K562 (cell line): ENCODE measurements at regions not wholly inside any gene's neighbourhood (a gene's known extent, or its start where the extent isn't known, plus 50 kb on each side); places are given as distances from the start of the nearest gene placed in this dataset.

ENCODE experiments used
- ATAC-seq: fragments of 200-7000 bp; cut with Tn5 transposase; 3 replicates; pipeline ENCODE4 v1.9.1; 2020; ENCODE audit warnings: moderate library complexity
- BruUV-seq: library from RNA; stranded (reverse); fragments of 400-500 nt; replicated peaks from 2 replicates; lab custom pipeline; 2021; lab: Mats Ljungman, UMichigan
- CTCF ChIA-PET: fragments of 300-600 bp; formaldehyde crosslinking; extraction: SDS; loops from one replicate; lab custom pipeline; 2021; ENCODE audit warnings: low intra/inter-chr PET ratio; lab: Yijun Ruan, JAX
- POLR2A ChIA-PET: fragments of 300-600, 350-650 bp; sonication (Branson Sonifier 250); formaldehyde crosslinking; extraction: SDS; loops from one replicate; lab custom pipeline; 2021; ENCODE audit warnings: antibody characterized with exemption, inconsistent platforms; lab: Yijun Ruan, JAX
- DNase-seq, 4 experiments: peaks; one replicate each; pipeline versions ENCODE4 v3.0.0 to v3.0.0-alpha.2; 2011 to 2018; ENCODE audit warnings: low spot score in 3 of 4, mixed read lengths in 3 of 4; ENCODE audit errors: extremely low read depth in 1 of 4
- FAIRE-seq: peaks from 2 replicates; lab custom pipeline; 2011; peaks lifted over from hg19 to GRCh38; lab: Jason Lieb, UNC
- H2AFZ ChIP-seq: 2 replicates; pipeline ENCODE4 v1.6.0; 2011; ENCODE audit warnings: low read depth, low read length, control low read depth, inconsistent platforms
- H3K27ac ChIP-seq: fragments of 200-600 bp; 3 replicates; pipeline ENCODE4 v1.8.0; 2011; ENCODE audit warnings: low read depth, mild to moderate bottlenecking, control low read depth, inconsistent platforms, low read length, moderate library complexity, mixed read lengths; ENCODE audit errors: extremely low read depth
- H3K27me3 ChIP-seq, 2 experiments: fragments of 300-600 bp in 1 of 2; 2 replicates in 1 of 2; 3 replicates in 1 of 2; pipeline versions ENCODE4 v1.6.0 to v1.8.0; 2011; ENCODE audit warnings: inconsistent platforms in 2 of 2, low read length in 2 of 2, mild to moderate bottlenecking in 1 of 2, mixed read lengths in 1 of 2, moderate library complexity in 1 of 2; ENCODE audit not compliant: control insufficient read depth in 2 of 2, insufficient read depth in 2 of 2
- H3K36me3 ChIP-seq: fragments of 300-600 bp; 3 replicates; pipeline ENCODE4 v1.8.0; 2011; ENCODE audit warnings: mild to moderate bottlenecking, low read length, inconsistent platforms; ENCODE audit not compliant: control insufficient read depth, insufficient read depth
- H3K4me1 ChIP-seq, 2 experiments: fragments of 200-600 bp in 1 of 2; replicated peaks in 1 of 2; 2 replicates in 1 of 2; 3 replicates in 1 of 2; pipeline versions ENCODE4 v1.5.1 to v1.8.0; 2011; ENCODE audit warnings: inconsistent platforms in 2 of 2, low read length in 2 of 2, mild to moderate bottlenecking in 1 of 2, mixed read lengths in 1 of 2, moderate library complexity in 1 of 2; ENCODE audit not compliant: control insufficient read depth in 2 of 2, insufficient read depth in 2 of 2
- H3K4me2 ChIP-seq: 2 replicates; pipeline ENCODE4 v1.6.1; 2011; ENCODE audit warnings: low read length, control low read depth, inconsistent platforms, mixed read lengths; ENCODE audit not compliant: insufficient read depth
- H3K4me3 ChIP-seq: fragments of 200-600 bp; sonication (generic), shearing (Covaris generic); 2 replicates; pipeline ENCODE4 v1.5.1; 2016; ENCODE audit warnings: control low read depth, inconsistent platforms
- H3K79me2 ChIP-seq: fragments of 200-600 bp; 3 replicates; pipeline ENCODE4 v1.8.0; 2011; ENCODE audit warnings: low read length, inconsistent platforms; ENCODE audit not compliant: control insufficient read depth, insufficient read depth
- H3K9ac ChIP-seq, 2 experiments: 2 replicates each; pipeline versions ENCODE4 v1.6.0 to v1.6.1; 2011; ENCODE audit warnings: low read depth in 2 of 2, low read length in 2 of 2, control low read depth in 1 of 2, inconsistent platforms in 1 of 2, mild to moderate bottlenecking in 1 of 2, mixed read lengths in 1 of 2; ENCODE audit not compliant: insufficient read depth in 1 of 2
- H3K9me1 ChIP-seq: one replicate; pipeline ENCODE4 v1.6.0; 2011; ENCODE audit warnings: inconsistent platforms, mild to moderate bottlenecking, low read length, moderate library complexity; ENCODE audit not compliant: control insufficient read depth, insufficient read depth
- H3K9me3 ChIP-seq: replicated peaks from 2 replicates; pipeline ENCODE4 v1.5.1; 2011; ENCODE audit warnings: low read depth, low read length, inconsistent platforms; ENCODE audit not compliant: control insufficient read depth, insufficient read depth
- H4K20me1 ChIP-seq: replicated peaks from 2 replicates; pipeline ENCODE4 v1.6.1; 2011; ENCODE audit warnings: low read length, inconsistent platforms, mixed read lengths; ENCODE audit not compliant: control insufficient read depth, insufficient read depth
- CCAR2 ChIP-seq: fragments of 200-400 bp; formaldehyde crosslinking; IDR thresholded peaks from 2 replicates; pipeline ENCODE4 v1.6.1; 2017; ENCODE audit warnings: mild to moderate bottlenecking, low read depth, low read length
- EWSR1 ChIP-seq: fragments of 450-650 bp; IDR thresholded peaks from 2 replicates; pipeline ENCODE4 v1.6.1; 2018; ENCODE audit warnings: borderline replicate concordance, mild to moderate bottlenecking, low read depth, moderate library complexity; ENCODE audit not compliant: partially characterized antibody
- FIP1L1 ChIP-seq: fragments of 200-400 bp; formaldehyde crosslinking; IDR thresholded peaks from 2 replicates; pipeline ENCODE4 v1.6.1; 2018; ENCODE audit warnings: mild to moderate bottlenecking, low read depth, low read length; ENCODE audit not compliant: poor library complexity, severe bottlenecking
- MAFK ChIP-seq: IDR thresholded peaks from 2 replicates; pipeline ENCODE4 v1.6.1; 2011; ENCODE audit warnings: low read length, improper control_type of control experiment
- NFIC ChIP-seq: fragments of 450-650 bp; IDR thresholded peaks from 2 replicates; pipeline ENCODE4 v1.6.1; 2017; ENCODE audit warnings: mild to moderate bottlenecking, inconsistent platforms
- SIRT6 ChIP-seq: IDR thresholded peaks from one replicate; pipeline ENCODE4 v1.6.1; 2012; ENCODE audit warnings: low read depth, mild to moderate bottlenecking, control low read depth, inconsistent platforms, low read length, moderate library complexity
- ZNF717 ChIP-seq: fragments of 250-450 bp; sonication (Bioruptor Pico); IDR thresholded peaks from 2 replicates; pipeline ENCODE4 v1.5.0; 2021
- WGBS: fragments of 100-300 bp; shearing (Covaris generic); methylation state at CpG from one replicate; pipeline ENCODE4 v1.1.6; 2016; ENCODE audit warnings: low coverage, mixed read lengths; ENCODE audit not compliant: insufficient coverage; ENCODE audit errors: missing lambda C conversion rate; 5-methylcytosine and 5-hydroxymethylcytosine counted together
- in situ Hi-C: fragments of 300-500 bp; cut with MboI; formaldehyde crosslinking; loops from 4 replicates; pipeline ENCODE4 v1.15.0; 2018; ENCODE audit warnings: inconsistent platforms, mixed read lengths
- intact Hi-C: fragments of 100-400 bp; cut with micrococcal nuclease; formaldehyde crosslinking; loops from 2 replicates; pipeline ENCODE4 v1.14.2; 2022
- TF ChIP-seq, protein P1 (sequence below), 2 experiments: fragments of 450-650 bp in 1 of 2; IDR thresholded peaks; 2 replicates each; pipeline ENCODE4 v1.6.1; 2011 to 2017; ENCODE audit warnings: low read depth in 2 of 2, antibody characterized with exemption in 1 of 2, borderline replicate concordance in 1 of 2, low read length in 1 of 2, mild to moderate bottlenecking in 1 of 2, mixed read lengths in 1 of 2; ENCODE audit not compliant: control insufficient read depth in 1 of 2
- TF ChIP-seq, protein P2 (sequence below): sonication (generic); formaldehyde crosslinking; IDR thresholded peaks from 2 replicates; pipeline ENCODE4 v1.8.1; 2023; ENCODE audit warnings: mild to moderate bottlenecking, missing genetic modification reagents
- TF ChIP-seq, protein P3 (sequence below): fragments of 250-450 bp; sonication (Bioruptor Pico); IDR thresholded peaks from 2 replicates; pipeline ENCODE4 v1.5.0; 2021; ENCODE audit warnings: mild to moderate bottlenecking, moderate library complexity
- TF ChIP-seq, protein P4 (sequence below), 3 experiments: IDR thresholded peaks in 2 of 3; conservative IDR thresholded peaks in 1 of 3; 2 replicates each; pipeline ENCODE4 v1.5.1; 2011 to 2012; ENCODE audit warnings: low read length in 3 of 3, mild to moderate bottlenecking in 3 of 3, control low read depth in 2 of 3, improper control_type of control experiment in 1 of 3, inconsistent platforms in 1 of 3, low read depth in 1 of 3, mixed read lengths in 1 of 3, moderate library complexity in 1 of 3; ENCODE audit not compliant: insufficient read depth in 2 of 3

DNA sequence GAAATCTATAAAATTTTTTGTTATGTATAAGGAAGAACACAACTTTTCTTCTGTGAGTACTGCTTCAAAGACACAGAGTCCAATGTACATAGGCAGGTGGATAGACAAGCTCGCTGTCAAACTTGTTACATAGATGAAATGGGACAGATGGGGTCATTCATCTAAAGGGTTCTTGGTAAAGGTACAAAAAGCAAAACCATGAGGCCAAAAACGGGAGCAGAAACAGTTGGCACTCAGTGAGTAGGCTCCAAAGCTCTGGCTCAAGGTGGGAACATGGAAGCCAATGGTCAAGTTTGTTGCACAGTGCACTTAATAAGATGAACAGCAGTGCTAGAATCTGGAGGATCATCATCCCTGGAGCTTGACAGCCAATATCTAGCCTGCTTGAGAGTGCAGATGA is 979.0 kb upstream of the EEF2KMT start (continued):
- TF ChIP-seq, protein P1, sequence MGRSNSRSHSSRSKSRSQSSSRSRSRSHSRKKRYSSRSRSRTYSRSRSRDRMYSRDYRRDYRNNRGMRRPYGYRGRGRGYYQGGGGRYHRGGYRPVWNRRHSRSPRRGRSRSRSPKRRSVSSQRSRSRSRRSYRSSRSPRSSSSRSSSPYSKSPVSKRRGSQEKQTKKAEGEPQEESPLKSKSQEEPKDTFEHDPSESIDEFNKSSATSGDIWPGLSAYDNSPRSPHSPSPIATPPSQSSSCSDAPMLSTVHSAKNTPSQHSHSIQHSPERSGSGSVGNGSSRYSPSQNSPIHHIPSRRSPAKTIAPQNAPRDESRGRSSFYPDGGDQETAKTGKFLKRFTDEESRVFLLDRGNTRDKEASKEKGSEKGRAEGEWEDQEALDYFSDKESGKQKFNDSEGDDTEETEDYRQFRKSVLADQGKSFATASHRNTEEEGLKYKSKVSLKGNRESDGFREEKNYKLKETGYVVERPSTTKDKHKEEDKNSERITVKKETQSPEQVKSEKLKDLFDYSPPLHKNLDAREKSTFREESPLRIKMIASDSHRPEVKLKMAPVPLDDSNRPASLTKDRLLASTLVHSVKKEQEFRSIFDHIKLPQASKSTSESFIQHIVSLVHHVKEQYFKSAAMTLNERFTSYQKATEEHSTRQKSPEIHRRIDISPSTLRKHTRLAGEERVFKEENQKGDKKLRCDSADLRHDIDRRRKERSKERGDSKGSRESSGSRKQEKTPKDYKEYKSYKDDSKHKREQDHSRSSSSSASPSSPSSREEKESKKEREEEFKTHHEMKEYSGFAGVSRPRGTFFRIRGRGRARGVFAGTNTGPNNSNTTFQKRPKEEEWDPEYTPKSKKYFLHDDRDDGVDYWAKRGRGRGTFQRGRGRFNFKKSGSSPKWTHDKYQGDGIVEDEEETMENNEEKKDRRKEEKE (IDR thresholded peaks at IDR 0.05; ENCODE audit: borderline replicate concordance in 1 of 2, control insufficient read depth in 1 of 2, low read depth in 2 of 2, low read length in 1 of 2) = no peak
- no peak for TF ChIP-seq EWSR1

DNA sequence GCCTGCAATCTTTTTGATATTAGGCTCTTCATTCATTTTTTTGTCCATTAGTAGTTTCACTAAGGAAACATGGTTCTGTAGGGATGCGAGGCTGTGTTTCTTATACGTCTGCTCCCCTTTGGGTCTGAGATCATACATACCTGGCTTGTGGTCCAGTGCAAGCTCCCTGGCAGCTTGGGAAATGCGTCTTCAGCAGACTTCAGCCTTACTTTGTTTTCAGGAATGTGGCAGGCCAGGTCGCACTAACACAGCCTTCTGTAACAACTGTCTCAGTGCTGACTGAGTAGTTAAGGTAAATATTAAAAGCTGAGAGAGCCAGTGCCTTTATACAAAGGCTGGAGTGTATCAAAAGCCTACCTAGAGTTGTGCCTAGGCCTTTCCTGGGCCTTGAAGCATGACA is 970.5 kb upstream of the EEF2KMT start:
- DNase-seq (no peak), FAIRE-seq (no peak), ATAC-seq (no peak)
- H3K9me1 ChIP-seq = no peaks in the 10 kb centered on the region
- 2% methylated on average over 4 of the region's 4 CpGs for WGBS
- H3K4me3 ChIP-seq = no peak overlapping the region
- H3K9me3 ChIP-seq = no peaks in the 10 kb centered on the region
- H3K4me2 ChIP-seq = no peak overlapping the region
- no peaks in the 10 kb centered on the region; a peak in 1 of 5 replicates for H3K27me3 ChIP-seq
- ChIA-PET POLR2A (no interaction called here), CTCF (no interaction called here)
- no TSS peak for BruUV-seq
- H3K79me2 ChIP-seq = no peaks in the 10 kb centered on the region
- no peaks in the 10 kb centered on the region for H3K4me1 ChIP-seq
- no peaks in the 10 kb centered on the region for H4K20me1 ChIP-seq
- no peak overlapping the region for H3K27ac ChIP-seq
- no peak overlapping the region for H2AFZ ChIP-seq
- H3K36me3 ChIP-seq = no peaks in the 10 kb centered on the region
- H3K9ac ChIP-seq = no peak overlapping the region
- intact Hi-C loops (no loop called here), in situ Hi-C loops (no loop called here)
- TF ChIP-seq MAFK (no peak), ZNF717 (no peak), FIP1L1 (no peak), NFIC (no peak), SIRT6 (no peak), CCAR2 (no peak)
- TF ChIP-seq, protein P2, sequence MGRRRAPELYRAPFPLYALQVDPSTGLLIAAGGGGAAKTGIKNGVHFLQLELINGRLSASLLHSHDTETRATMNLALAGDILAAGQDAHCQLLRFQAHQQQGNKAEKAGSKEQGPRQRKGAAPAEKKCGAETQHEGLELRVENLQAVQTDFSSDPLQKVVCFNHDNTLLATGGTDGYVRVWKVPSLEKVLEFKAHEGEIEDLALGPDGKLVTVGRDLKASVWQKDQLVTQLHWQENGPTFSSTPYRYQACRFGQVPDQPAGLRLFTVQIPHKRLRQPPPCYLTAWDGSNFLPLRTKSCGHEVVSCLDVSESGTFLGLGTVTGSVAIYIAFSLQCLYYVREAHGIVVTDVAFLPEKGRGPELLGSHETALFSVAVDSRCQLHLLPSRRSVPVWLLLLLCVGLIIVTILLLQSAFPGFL = no peak
- TF ChIP-seq, protein P3, sequence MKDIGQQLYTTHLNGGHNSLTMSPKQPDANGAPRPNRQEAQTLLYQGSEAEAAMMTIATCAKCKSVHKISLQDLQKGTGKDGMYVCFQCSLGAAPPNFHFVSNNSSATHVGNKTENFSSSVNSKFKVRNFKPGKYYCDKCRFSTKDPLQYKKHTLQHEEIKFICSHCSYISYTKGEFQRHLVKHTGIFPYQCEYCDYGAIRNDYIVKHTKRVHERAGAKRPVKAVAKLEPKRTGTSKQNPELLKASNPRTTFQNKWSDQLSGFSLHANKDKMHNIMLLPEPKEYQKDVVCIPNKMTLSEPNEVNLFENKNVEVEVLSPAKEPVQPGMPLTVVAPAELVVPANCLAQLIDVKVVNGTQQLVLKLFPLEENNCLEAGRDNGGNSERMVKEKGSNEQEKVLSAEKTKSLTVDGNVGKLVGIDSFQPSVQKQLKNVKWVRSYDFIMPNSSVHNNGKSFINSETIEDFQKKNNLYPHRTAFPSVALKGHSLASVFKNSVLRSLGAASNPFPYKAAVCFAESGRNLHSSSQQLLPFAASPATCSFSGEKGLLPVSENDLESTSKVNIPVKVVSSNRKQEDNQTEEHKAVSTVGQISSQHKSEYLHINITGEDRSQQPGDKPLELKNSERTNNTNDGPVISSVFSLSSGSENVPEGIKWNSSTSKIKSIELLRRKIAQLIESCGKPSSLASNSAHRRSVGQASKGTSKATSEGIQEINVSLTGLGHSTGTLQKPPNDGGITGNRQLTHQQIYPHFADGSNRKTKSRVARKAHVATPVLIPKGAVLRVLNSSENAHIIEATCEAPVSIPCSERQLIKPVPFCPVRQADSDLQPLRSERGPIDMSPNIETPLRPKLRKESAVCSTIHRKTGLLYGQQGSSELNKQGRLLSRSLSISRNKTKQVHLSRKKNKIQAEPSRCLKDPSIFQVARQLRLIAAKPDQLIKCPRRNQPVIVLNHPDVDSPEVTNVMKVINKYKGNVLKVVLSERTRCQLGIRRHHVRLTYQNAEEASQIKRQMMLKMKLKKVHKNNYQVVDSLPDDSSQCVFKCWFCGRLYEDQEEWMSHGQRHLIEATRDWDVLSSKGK (CRISPR knock-in tag) = no peak
- TF ChIP-seq, protein P4, sequence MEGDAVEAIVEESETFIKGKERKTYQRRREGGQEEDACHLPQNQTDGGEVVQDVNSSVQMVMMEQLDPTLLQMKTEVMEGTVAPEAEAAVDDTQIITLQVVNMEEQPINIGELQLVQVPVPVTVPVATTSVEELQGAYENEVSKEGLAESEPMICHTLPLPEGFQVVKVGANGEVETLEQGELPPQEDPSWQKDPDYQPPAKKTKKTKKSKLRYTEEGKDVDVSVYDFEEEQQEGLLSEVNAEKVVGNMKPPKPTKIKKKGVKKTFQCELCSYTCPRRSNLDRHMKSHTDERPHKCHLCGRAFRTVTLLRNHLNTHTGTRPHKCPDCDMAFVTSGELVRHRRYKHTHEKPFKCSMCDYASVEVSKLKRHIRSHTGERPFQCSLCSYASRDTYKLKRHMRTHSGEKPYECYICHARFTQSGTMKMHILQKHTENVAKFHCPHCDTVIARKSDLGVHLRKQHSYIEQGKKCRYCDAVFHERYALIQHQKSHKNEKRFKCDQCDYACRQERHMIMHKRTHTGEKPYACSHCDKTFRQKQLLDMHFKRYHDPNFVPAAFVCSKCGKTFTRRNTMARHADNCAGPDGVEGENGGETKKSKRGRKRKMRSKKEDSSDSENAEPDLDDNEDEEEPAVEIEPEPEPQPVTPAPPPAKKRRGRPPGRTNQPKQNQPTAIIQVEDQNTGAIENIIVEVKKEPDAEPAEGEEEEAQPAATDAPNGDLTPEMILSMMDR (IDR thresholded peaks at IDR 0.05 in 2 of 3, conservative IDR thresholded peaks at IDR 0.05 in 1 of 3; ENCODE audit: insufficient read depth in 2 of 3, low read depth in 1 of 3, low read length in 3 of 3) = no peak
